GM20000 (cell line): ENCODE measurements at regions not wholly inside any gene's neighbourhood (a gene's known extent, or its start where the extent isn't known, plus 50 kb on each side); places are given as distances from the start of the nearest gene placed in this dataset.

Source experiments
- DNase-seq: peaks from one replicate; pipeline ENCODE4 v3.0.0; 2012; ENCODE audit warnings: low spot score
- CTCF ChIP-seq: IDR thresholded peaks from 2 replicates; pipeline ENCODE4 v1.5.1; 2012; ENCODE audit warnings: mild to moderate bottlenecking, control low read depth; ENCODE audit errors: extremely low read depth, missing control alignments

GRCh38 chr1:193584731-193585239 lies 398.4 kb upstream of the B3GALT2 start:
- TF ChIP-seq CTCF, result no peak
- DNase-seq, result no peak

- no peak for TF ChIP-seq CTCF
- no peak for DNase-seq
Observed at GRCh38 chr1:193581341-193581740, 394.9 kb upstream of the B3GALT2 start.

GRCh38 chr1:193580419-193580818 lies 394.0 kb upstream of the B3GALT2 start:
- no peak for TF ChIP-seq CTCF
- no peak for DNase-seq

- DNase-seq, result no peak
- no peak for TF ChIP-seq CTCF
Observed at GRCh38 chr1:193579323-193579722, 392.9 kb upstream of the B3GALT2 start.

GRCh38 chr1:193574913-193575312 lies 388.5 kb upstream of the B3GALT2 start:
- DNase-seq, result no peak
- no peak for TF ChIP-seq CTCF

- DNase-seq, result no peak
- no peak for TF ChIP-seq CTCF
Observed at GRCh38 chr1:193569983-193570269, 383.5 kb upstream of the B3GALT2 start.

- no peak for TF ChIP-seq CTCF
- DNase-seq, result no peak
Observed at GRCh38 chr1:193569096-193569982, 382.9 kb upstream of the B3GALT2 start.
